Lower leg skin (tissue), 3 donors: ENCODE measurements at regions not wholly inside any gene's neighbourhood (a gene's known extent, or its start where the extent isn't known, plus 50 kb on each side); places are given as distances from the start of the nearest gene placed in this dataset.

Experiments
- CTCF ChIP-seq, 3 donors: fragments of 450-650 bp; IDR thresholded peaks; one replicate each; pipeline ENCODE4 v1.5.1; 2016; ENCODE audit warnings: antibody characterized with exemption in 3 of 3, mild to moderate bottlenecking in 3 of 3, moderate library complexity in 2 of 3
- POLR2A ChIP-seq, 2 donors: fragments of 450-650 bp; IDR thresholded peaks; one replicate each; pipeline ENCODE4 v1.6.1; 2016 to 2017; ENCODE audit warnings: antibody characterized with exemption in 2 of 2, mild to moderate bottlenecking in 1 of 2, moderate library complexity in 1 of 2

- TF ChIP-seq CTCF (IDR thresholded peaks at IDR 0.05) = no peak
- TF ChIP-seq POLR2A (IDR thresholded peaks at IDR 0.05) = no peak
Measured at GRCh38 chr13:106887686-106888085, 319.7 kb upstream of the ARGLU1 start.
